Stomach (tissue), 8 donors: ENCODE measurements at regions not wholly inside any gene's neighbourhood (a gene's known extent, or its start where the extent isn't known, plus 50 kb on each side); places are given as distances from the start of the nearest gene placed in this dataset.
"Not testable (repeated sequence)": the region's sequence is repeated elsewhere in the genome, so short reads cannot be mapped to it uniquely, and the experiment has no call there.

ENCODE experiments used
- DNase-seq, 2 donors: peaks; one replicate each; pipeline versions ENCODE4 v3.0.0 to v3.0.0-alpha.2; 2013 to 2019
- H3K27ac ChIP-seq, 5 donors: fragments of 200-600 bp in 4 of 5; sonication (generic) in 4 of 5; one replicate each; pipeline ENCODE4 v1.5.1; 2013 to 2019; ENCODE audit warnings: mild to moderate bottlenecking in 1 of 5, moderate library complexity in 1 of 5
- H3K27me3 ChIP-seq, 3 donors: fragments of 200-600 bp; sonication (generic); one replicate each; pipeline ENCODE4 v1.5.1; 2017 to 2019; ENCODE audit warnings: mixed run types in 1 of 3
- H3K36me3 ChIP-seq, 4 donors: fragments of 200-600 bp; sonication (generic); 1 replicate in 3 of 4; 2 replicates in 1 of 4; pipeline ENCODE4 v1.5.1; 2016 to 2019
- H3K4me1 ChIP-seq, 4 donors: fragments of 200-600 bp; sonication (generic); one replicate each; pipeline ENCODE4 v1.5.1; 2016 to 2019
- H3K4me3 ChIP-seq, 4 donors: fragments of 200-600 bp; sonication (generic) in 3 of 4; one replicate each; pipeline ENCODE4 v1.5.1; 2016 to 2019; ENCODE audit warnings: mild to moderate bottlenecking in 1 of 4
- H3K9me3 ChIP-seq, 4 donors: fragments of 200-600 bp; sonication (generic); one replicate each; pipeline ENCODE4 v1.5.1; 2016 to 2019
- EP300 ChIP-seq: sonication (generic); formaldehyde crosslinking; IDR thresholded peaks from one replicate; pipeline ENCODE4 v1.6.1; 2017; ENCODE audit warnings: antibody characterized with exemption
- POLR2A ChIP-seq, 4 donors: fragments of 450-650 bp; IDR thresholded peaks; one replicate each; pipeline ENCODE4 v1.6.1; 2016; ENCODE audit warnings: antibody characterized with exemption in 4 of 4, control low read depth in 2 of 4, mild to moderate bottlenecking in 1 of 4, moderate library complexity in 1 of 4
- POLR2AphosphoS5 ChIP-seq, 3 donors: sonication (generic); formaldehyde crosslinking; IDR thresholded peaks; one replicate each; pipeline ENCODE4 v1.6.1; 2016; ENCODE audit warnings: antibody characterized with exemption in 3 of 3
- WGBS, 5 donors: extraction: QIAGEN DNeasy Blood & Tissue Kit in 3 of 5; methylation state at CpG; one replicate each; pipeline versions ENCODE4 v1.1.5 to v1.1.7; 2013 to 2018; 5-methylcytosine and 5-hydroxymethylcytosine counted together
- intact Hi-C: fragments of 100-400 bp; cut with DNase I; formaldehyde crosslinking; loops from one replicate; pipeline ENCODE4 v1.15.1; 2023; ENCODE audit warnings: low total_unique reads
- TF ChIP-seq, protein P1 (sequence below), 7 experiments: fragments of 450-650 bp in 4 of 7; fragments of 200-600 bp in 3 of 7; sonication (generic) in 3 of 7; IDR thresholded peaks; one replicate each; pipeline ENCODE4 v1.5.1; 2016 to 2019; ENCODE audit warnings: antibody characterized with exemption in 7 of 7, control low read depth in 2 of 7, mild to moderate bottlenecking in 1 of 7
- donor health status: healthy with polysubstance abuse.
- donor health status: Bipolar disorder and iron deficiency.
- donor health status: healthy.

DNA sequence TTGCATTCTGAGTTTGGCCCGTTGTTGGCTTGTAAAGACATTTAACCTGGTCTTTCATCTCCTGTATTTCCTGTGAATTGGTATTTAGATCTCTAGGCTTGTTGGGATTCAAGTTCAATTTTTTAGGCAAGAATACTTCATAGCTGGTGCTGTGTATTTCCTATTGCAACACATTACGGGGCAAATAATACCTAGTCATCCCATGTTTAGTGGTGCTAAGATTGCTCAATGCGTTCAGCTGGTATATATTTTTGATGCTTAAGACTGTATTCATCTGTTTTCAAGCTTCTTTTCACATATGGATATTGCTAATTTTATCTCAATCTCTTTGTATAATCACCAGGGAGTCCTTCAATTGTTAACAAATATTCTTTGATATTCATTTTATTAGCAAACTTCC lies 87.5 kb upstream of the ZBTB18 start:
- DNase-seq: no peak
- Histone ChIP-seq H3K4me3 (no peak overlapping the region), H3K36me3 (no peaks in the 10 kb centered on the region), H3K27me3 (peaks cover 0 to 3% (median 0%) of the 10 kb centered on the region in 3 donors), H3K9me3 (no peaks in the 10 kb centered on the region), H3K4me1 (no peaks in the 10 kb centered on the region), H3K27ac (no peak overlapping the region)
- 68 to 81% (median 70%) methylated on average over 3 of the region's 3 CpGs for WGBS, 5 donors
- intact Hi-C loops: no loop called here
- TF ChIP-seq, protein P1, sequence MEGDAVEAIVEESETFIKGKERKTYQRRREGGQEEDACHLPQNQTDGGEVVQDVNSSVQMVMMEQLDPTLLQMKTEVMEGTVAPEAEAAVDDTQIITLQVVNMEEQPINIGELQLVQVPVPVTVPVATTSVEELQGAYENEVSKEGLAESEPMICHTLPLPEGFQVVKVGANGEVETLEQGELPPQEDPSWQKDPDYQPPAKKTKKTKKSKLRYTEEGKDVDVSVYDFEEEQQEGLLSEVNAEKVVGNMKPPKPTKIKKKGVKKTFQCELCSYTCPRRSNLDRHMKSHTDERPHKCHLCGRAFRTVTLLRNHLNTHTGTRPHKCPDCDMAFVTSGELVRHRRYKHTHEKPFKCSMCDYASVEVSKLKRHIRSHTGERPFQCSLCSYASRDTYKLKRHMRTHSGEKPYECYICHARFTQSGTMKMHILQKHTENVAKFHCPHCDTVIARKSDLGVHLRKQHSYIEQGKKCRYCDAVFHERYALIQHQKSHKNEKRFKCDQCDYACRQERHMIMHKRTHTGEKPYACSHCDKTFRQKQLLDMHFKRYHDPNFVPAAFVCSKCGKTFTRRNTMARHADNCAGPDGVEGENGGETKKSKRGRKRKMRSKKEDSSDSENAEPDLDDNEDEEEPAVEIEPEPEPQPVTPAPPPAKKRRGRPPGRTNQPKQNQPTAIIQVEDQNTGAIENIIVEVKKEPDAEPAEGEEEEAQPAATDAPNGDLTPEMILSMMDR (IDR thresholded peaks at IDR 0.05): no peak
- TF ChIP-seq EP300 (no peak), POLR2AphosphoS5 (IDR thresholded peaks at IDR 0.05) (no peak), POLR2A (IDR thresholded peaks at IDR 0.05) (no peak)

DNA sequence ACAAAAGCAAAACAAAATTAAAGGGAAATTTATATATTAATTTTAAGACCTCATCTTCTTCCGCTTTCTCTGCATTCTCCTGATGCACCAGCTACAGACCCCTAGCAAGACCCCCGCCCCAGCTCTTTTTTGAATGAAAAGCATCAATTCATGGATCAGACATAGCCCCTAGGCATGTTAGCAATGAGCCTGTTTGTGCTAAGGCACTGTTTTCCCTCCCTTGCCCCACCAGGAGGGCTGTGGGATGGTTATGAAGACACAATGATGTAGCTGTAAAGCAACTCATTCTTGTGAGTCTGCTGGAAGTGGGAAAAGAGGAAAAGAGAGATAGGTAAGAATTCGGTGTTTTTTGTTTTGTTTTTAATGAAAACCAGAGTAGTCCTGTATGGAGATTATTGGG lies 88.5 kb upstream of the ZBTB18 start:
- 72 to 91% (median 86%) methylated on average over 3 of the region's 3 CpGs for WGBS, 5 donors
- intact Hi-C loops: no loop called here
- TF ChIP-seq POLR2AphosphoS5 (IDR thresholded peaks at IDR 0.05) (no peak), POLR2A (IDR thresholded peaks at IDR 0.05) (no peak)
- TF ChIP-seq, protein P1 (IDR thresholded peaks at IDR 0.05): no peak

DNA sequence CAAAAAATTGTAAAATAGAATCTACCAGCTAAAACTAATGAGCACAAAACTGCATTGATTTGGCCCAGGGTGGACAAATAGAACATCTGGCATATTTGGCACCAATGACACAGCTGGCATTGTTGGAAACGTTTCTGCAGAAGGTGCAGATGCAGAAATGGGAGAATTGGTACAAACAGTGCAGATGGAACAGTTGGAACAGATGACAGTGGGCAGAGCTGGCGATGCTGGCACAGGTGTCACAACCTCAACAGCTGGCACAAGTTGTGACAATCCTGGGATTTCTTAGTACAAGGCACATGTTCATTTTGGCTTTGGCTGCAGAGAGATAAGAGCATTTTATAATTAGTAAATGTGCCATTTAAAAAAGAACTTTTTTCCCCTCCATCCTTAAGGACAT lies 91.1 kb upstream of the ZBTB18 start:
- TF ChIP-seq, protein P1 (IDR thresholded peaks at IDR 0.05): no peak
- TF ChIP-seq POLR2AphosphoS5 (IDR thresholded peaks at IDR 0.05) (no peak), EP300 (no peak), POLR2A (IDR thresholded peaks at IDR 0.05) (no peak)
- Histone ChIP-seq H3K4me3 (no peak overlapping the region), H3K27me3 (peaks cover 0 to 12% (median 0%) of the 10 kb centered on the region in 3 donors), H3K27ac (no peak overlapping the region), H3K9me3 (no peaks in the 10 kb centered on the region), H3K36me3 (no peaks in the 10 kb centered on the region), H3K4me1 (no peaks in the 10 kb centered on the region)
- intact Hi-C loops: no loop called here
- 60 to 67% (median 64%) methylated on average over 2 of the region's 2 CpGs for WGBS, 5 donors
- no peak for DNase-seq

More for the DNA sequence above, 88.5 kb upstream of the ZBTB18 start:
- Histone ChIP-seq H3K9me3 (no peaks in the 10 kb centered on the region), H3K4me3 (no peak overlapping the region), H3K27me3 (peaks cover 0 to 7% (median 0%) of the 10 kb centered on the region in 3 donors), H3K36me3 (no peaks in the 10 kb centered on the region), H3K27ac (no peak overlapping the region), H3K4me1 (no peaks in the 10 kb centered on the region)
- no peak for DNase-seq

DNA sequence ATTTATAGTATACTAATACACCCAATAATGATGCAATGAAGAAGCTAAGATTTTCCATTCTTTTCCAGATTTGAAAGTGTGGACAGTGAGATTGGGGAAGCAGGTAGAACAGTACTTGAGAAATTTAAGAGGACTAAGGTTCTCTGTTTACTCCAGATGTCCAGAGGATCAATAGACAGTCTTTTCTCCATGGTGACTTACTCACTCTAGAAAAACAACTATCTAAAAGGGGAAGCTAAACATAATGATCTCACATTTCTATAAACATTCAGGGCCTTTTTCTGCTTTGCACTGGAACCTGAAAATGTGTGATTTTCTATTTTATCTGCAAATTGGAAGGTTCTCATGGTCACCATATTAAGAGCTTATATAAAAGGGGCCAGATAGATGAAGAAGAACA lies 93.9 kb upstream of the ZBTB18 start:
- no peak overlapping the region for H3K4me3 ChIP-seq
- H3K27me3 ChIP-seq: peaks cover 0 to 15% (median 0%) of the 10 kb centered on the region in 3 donors
- no peaks in the 10 kb centered on the region for H3K9me3 ChIP-seq
- no peak for DNase-seq
- H3K4me1 ChIP-seq: no peaks in the 10 kb centered on the region
- intact Hi-C loops: no loop called here
- TF ChIP-seq EP300: no peak
- no peak overlapping the region for H3K27ac ChIP-seq
- no peaks in the 10 kb centered on the region for H3K36me3 ChIP-seq

DNA sequence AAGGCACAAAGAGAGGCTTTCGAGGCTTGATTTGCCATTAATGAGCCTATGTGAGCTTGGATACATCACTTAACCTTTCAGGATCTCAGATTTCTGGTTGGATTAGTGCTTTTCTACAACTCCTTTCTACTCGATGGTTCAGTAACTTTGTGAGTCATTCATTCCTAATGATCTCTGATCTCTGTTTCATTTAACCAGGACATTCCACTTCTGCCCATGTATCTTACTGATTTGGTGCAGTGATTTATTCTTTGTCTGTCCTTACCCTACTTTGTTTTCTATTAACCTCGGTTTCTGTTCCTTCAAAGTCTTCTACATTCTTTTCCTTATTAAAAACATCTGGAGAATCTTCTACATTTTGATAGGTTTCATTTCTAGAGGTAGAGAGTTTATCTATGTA lies 94.6 kb upstream of the ZBTB18 start:
- 70 to 82% (median 78%) methylated on average over 3 of the region's 3 CpGs for WGBS, 5 donors
- no peak for TF ChIP-seq POLR2AphosphoS5 (IDR thresholded peaks at IDR 0.05)
- no peak for TF ChIP-seq EP300
- TF ChIP-seq, protein P1 (IDR thresholded peaks at IDR 0.05): no peak
- no peak for DNase-seq
- Histone ChIP-seq H3K27me3 (peaks cover 0 to 18% (median 0%) of the 10 kb centered on the region in 3 donors), H3K36me3 (no peaks in the 10 kb centered on the region), H3K9me3 (no peaks in the 10 kb centered on the region), H3K27ac (no peak overlapping the region), H3K4me3 (no peak overlapping the region), H3K4me1 (no peaks in the 10 kb centered on the region)
- intact Hi-C loops: no loop called here

DNA sequence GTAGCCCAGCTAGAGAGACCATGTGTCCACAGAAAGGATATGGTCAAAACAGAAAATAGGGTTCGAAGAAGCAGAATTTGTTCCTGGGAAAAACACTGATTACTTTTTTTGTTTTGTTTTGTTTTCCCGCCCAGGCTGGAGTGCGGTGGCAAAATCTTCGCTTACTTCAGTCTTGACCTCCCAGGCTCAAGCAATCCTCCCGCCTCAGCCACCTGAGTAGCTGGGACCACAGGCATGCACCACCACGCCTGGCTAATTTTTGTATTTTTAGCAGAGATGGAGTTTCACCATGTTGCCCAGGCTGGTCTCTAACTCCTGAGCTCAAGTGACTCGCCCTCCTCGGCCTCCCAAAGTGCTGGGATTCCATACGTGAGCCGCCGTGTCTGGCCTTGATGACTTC lies 99.9 kb upstream of the ZBTB18 start:
- H3K4me1 ChIP-seq, H3K36me3 ChIP-seq, H3K4me3 ChIP-seq, H3K27me3 ChIP-seq, intact Hi-C loops, H3K9me3 ChIP-seq, DNase-seq, H3K27ac ChIP-seq: not testable (repeated sequence)
- WGBS, 5 donors: 86 to 92% (median 89%) methylated on average over 11 of the region's 11 CpGs
